ENCODE measurements at regions not wholly inside any gene's neighbourhood (a gene's known extent, or its start where the extent isn't known, plus 50 kb on each side); places are given as distances from the start of the nearest gene placed in this dataset.

DNA sequence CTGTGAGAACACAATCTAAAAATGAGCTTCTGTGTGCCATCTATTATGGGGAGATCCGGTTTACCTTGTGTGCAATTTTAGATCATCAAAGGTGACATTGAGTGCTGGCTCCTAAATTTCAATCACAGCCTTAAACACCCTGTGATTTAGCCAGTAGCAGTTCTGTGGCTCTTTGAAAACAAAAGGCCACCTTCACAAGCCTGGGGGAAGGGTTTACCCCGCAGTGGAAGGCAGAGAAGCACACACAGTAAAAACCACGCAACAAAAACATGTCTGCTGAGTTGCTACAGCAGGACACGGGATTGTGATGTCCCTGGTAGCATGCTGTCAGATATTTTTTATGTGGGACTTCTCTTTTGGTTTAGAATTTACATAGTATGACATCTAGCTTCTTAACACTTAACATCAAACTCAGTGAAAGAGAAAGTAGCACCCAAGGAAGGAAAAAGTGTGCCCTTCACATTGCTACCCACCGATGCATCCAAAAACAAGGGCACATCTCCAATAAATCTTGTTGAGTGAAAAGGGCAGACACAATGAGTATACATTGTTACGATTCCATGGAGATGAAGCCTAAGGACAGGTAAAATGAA, 56.1 kb upstream of the RNF152 start:
- no peak for DNase-seq

- DNase-seq, result no peak
Measured at GRCh38 chr18:61948281-61948741, 55.5 kb upstream of the RNF152 start.

DNA sequence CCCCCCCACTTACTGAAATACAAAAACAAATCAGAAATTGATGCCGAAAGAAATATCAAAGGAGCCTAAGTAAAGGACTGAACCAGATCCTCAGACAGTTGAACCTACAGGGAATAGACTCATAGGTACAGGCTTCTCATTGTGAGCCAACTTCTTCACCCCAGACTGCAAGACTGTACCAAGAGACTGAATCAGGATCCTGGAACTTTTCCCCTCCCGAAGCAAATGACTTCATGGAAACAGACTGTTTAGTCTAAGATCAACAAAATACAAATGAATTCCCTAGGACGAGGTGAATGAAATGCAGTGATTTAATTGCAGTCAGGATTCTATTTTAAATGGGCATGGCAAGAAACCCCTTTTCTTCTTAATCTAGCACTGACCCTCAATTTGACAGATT, 53.6 kb upstream of the RNF152 start:
- no peak for DNase-seq

DNA sequence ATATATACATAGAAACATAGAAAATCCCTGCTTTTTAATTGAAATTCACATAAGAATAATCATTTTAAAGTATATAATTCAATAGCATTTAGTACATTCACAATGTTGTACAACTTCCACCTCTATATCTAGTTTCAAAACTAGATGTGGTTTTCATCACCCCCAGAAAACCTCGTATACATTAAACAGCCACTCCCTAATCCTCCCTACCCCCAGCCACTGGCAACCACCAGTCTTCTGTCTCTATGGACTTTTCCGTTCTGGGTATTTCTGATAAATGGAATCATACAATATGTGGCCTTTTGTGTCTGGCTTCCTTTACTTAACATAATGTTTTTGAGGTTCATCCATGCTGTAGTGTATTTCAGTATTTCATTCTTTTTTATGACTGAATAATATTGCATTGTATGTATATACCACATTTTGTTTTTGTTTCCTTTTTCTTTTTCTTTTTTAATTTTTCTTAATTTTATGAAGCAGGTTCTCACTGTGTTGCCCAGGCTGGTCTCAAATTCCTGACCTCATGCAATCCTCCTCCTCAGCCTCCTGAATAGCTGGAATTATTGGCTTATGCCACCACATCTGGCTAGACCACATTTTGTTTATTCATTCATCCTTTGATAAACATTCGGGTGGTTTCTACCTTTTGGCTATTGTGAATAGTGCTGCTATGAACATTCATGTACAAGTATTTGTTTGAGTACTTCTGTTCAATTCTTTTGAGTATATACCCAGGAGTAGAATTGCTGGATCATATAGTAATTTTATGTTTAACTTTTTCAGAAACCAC, 50.6 kb upstream of the RNF152 start:
- DNase-seq, result no peak
